NCI-H1092 treated with DMSO at 0.1 percent for 48 hours (cell line): ENCODE measurements at regions not wholly inside any gene's neighbourhood (a gene's known extent, or its start where the extent isn't known, plus 50 kb on each side); places are given as distances from the start of the nearest gene placed in this dataset.

Source experiments
- DNase-seq: peaks from one replicate; lab custom pipeline; 2025; lab: John Stamatoyannopoulos, UW

DNA sequence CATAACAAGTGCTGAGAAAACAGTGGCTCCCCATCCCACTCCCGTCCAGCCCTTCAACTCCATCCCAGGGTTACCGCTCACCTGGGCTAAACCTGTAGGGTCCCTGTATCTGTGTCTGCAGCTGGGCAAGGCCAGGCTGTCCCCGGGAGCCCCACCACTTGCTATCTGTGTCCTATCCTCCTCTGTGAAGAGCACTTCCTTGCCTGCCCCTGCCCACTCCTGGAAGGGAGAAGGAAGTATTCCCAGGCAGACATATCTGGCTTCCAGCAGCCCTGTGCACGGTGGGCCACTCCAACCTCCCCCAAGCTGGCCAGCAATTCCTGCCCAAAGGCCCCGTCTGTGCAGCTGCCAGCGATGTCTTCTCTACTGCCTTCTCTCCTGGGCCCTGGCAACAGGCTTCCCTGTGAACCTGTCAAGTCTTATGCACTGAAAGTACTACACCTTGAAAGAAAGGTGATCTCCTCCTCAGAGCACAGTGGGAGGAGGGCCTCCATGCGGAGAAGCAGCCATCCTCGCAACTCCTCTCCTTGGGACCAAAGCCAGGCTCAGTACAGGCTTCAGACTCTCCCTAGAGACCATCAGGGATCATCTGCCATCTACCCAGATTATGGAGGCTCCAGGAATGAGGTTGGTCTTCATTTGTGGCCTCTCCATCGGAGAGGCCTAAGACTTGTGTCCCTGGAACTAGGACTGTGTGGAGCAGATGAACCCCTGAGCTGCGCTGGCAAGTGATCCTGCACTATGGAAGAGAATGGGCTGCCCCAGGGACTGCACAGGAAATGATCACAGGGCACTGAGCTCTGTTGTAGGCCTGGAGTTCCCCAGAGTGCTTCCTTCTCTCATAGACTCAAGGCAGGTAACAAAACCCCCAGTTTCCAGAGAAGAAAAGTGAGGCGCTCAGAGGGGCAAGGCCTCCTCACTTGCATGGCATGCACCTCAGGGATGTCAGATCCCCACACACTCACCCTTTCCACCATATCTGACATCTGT, 663.6 kb downstream of the BCL11B start:
- DNase-seq, result no peak

DNA sequence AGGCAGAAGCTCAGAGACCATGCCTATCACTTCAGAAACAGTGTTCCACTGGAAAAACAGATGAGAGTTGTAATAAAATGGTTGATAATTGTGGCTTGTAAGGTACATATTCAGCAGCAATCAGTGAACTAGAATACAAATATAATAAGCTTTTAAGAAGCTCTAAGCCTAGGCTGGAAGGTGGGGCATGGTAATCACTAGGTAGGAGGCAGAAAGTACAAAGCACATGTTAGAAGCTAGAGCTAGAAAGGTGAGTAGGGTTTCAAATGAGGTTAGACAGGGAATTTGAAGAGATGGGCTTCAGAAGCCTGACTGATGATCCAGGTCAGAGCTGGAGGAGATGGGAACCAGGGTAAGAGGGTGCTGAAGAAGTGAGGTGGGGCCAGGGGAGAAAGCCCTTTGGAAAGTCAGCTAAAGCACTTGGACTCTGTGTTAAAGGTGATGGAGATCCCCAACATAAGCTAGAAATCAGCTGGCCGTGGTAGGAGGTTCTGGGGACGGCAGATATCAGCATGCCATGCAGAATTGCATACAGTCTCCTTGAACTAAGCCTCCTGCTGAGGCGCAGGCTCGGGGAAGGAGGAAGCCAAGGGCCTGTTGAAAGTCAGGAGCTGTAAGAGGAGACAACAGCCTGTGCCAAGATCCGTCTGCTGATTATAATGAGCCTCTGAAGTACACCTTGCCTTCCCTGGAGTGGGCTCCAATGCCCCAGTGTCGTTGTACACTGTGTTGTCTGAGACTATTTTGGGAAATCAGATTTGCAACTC, 659.4 kb downstream of the BCL11B start:
- no peak for DNase-seq

DNA sequence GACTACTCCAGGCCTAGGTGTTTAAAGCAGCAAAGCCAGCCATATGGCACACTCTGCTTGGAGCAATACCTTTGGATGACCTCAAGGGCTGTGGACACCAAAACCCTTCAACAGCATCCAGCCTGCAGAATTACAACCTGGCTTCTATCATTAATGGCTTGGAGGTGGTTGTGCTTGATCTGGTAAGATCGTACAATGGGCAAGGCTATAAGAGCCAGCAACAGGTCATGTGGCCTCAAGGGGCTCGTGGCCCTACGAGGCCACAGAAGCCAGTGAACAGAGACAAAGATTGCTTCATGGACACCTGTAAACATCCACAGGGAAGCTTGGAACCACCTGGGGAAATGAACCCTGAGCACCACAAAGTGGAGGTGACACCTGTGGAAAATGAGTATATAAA, 657.3 kb downstream of the BCL11B start:
- no peak for DNase-seq

DNA sequence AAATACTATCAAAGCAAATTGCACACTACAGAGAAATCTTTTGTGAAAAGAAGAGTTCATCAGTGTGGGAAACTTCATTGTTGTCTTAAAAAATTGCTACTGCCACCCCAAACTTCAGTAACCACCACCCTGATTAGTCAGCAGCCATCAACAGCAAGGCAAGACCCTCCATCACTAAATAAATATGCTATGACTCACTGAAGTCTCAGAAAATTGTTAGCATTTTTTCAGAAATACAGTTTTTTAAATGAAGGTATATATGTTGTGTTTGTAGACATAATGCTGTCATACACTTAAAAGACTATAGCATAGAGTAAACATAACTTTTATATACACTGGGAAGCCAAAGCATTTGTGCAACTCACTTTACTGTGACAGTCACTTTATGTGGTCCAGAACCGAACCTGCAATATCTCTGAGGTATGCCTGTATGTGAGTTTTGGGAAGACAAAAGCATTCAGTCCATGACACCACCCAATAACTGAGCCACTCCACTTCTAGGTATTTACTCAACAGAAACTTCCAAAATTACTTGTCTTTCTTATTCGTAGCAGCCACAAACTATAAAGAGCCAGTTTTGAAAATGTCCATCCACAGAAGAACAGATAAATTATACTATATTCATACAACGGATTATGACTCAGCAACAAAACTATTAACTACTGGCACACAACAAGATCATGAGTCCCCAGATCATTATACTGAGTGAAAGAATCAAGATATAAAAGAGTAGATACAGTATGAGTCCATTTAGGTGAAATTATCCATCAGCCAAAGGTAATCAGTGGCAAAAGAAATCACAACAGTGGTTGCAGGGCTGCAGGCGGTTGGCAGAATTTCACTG, 649.6 kb downstream of the BCL11B start:
- DNase-seq, result no peak

DNA sequence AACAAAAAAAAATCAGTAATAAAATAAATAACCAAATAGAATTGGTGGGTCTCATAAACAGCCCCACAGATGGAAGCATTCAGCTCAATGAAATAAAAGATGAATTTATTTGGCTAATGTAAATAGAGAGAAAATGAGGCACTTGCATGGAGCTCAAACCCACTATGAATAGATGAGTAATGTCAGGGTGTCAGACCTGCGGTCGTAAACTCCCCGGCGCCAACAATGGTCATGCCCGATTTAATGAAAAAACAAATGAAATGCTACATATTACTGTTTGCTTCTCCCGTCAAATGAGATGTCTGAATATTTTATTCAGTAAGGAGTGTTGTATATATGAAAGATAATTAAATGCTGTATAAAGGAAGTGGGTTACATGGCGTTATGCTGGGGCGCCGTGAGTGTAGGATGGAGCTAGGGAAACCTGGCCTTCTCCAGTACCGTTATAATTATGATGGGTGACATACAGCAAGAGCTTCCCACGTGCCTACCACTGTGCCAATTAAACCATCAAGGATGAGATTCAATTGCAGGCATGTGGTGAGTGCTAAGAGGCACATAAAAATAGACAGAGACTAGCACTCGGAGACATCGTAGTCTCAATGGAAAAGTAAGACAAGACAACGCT, 648.1 kb downstream of the BCL11B start:
- peak; percentile 79 for DNase-seq

DNA sequence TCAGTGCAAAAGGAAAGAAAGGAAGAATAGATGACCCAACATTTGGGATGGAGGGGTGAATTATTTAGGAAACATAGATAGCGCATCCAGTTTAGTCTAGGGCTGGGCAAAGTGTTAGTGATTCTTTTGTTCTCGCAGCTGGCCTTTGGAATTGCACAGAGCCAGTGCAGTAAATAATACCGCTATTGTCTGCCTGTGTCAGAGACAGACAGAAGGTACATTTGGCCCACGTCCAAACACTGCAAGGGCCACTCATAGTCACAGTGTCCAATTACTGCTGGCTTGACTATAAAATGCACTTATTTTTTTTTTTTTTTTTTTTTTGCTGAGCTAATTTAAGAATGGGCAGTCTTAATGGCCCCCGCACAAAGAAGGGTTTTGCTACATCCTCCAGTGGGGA, 638.6 kb downstream of the BCL11B start:
- DNase-seq, result peak; percentile 92

GRCh38 chr14:98634043-98634820, 637.8 kb downstream of the BCL11B start:
- DNase-seq, result peak; percentile 57

- DNase-seq, result no peak
These were observed 633.6 kb downstream of the BCL11B start for GRCh38 chr14:98638366-98638765.

GRCh38 chr14:98647754-98648153, 624.2 kb downstream of the BCL11B start:
- DNase-seq, result no peak

GRCh38 chr14:98651037-98651436, 621.0 kb downstream of the BCL11B start:
- DNase-seq, result no peak

- no peak for DNase-seq
These were observed 607.0 kb downstream of the BCL11B start for GRCh38 chr14:98665007-98665406.

DNA sequence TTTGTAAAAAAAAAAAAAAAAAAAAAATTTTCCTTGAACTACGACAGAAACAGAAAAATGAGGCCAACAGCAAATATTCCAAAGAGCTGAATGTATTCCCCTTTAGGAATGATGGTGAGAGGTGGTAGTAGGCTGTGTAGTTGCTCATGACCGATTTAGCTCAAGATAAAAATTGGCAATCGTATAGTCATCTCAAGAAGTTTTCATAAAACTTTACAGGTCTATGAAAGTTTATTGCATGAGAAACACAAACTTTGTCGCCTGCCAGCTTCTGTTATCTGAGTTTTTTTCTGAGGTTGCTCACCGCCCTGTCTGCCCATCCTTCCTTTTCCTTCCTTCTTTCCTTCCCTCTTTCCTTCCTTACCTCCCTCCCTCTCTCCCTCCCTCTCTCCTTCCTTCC, 605.5 kb downstream of the BCL11B start:
- DNase-seq, result no peak

- no peak for DNase-seq
These were observed 590.0 kb downstream of the BCL11B start for GRCh38 chr14:98682033-98682432.

DNA sequence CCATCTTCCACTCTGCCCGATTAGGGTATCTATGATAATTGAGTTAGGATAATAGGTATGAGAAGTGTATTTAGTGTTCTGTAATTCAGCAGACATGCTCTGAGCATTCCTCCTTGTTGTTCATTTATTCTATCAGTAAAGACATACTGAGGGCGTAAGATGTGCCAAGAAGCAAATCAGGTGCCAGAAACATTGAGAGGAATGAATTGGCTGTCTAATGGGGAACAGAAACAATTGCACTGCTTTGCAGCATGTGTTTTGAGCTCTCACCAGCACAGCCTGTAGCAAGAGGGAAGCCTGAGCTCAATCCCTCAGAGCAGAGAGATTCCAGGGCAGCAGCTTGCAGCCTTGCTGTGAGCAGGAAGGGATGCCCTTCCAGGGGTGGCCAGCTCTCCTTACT, 589.3 kb downstream of the BCL11B start:
- DNase-seq, result no peak

- DNase-seq, result no peak
These were observed 587.5 kb downstream of the BCL11B start for GRCh38 chr14:98684468-98684867.

GRCh38 chr14:98685725-98686124, 586.3 kb downstream of the BCL11B start:
- DNase-seq, result no peak

DNA sequence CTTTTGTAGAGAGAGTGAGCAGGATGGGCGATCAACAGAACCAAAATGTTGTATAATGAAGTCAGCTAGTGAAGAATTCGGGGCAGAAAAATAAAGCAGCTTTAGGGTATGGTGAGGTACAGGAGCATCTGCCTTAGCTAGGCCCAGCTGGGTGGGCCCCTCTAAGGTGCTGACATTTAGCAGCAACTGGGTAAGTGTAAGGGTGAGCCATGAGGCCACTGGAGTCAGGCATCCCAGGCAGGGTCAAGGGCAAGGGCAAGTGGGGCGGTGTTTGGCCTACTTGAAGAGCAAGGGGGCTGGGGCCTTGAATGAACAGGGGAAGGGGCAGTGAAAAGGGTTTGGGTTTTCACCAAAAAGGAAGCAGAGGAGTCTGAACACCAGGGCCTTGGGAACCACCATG, 583.6 kb downstream of the BCL11B start:
- DNase-seq, result no peak

DNA sequence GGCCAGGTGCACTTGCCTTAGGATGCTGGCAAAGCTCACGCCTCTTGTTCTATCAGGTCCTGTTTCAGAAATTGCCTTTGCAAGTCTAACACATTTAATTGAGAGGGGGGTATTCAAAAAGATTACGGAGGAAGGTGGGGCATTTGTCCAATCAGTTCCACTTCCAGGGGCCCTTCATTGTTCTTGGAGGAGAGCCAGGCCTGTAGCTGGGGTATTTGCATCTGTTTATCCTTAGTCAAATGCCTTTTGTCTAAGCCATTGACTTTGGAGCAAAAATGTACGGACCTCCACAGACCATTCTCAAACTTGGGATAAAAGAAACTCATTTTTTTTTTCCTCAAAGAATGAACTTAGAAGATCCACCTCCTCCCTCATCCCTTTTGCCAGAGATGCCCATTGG, 582.0 kb downstream of the BCL11B start:
- no peak for DNase-seq

DNA sequence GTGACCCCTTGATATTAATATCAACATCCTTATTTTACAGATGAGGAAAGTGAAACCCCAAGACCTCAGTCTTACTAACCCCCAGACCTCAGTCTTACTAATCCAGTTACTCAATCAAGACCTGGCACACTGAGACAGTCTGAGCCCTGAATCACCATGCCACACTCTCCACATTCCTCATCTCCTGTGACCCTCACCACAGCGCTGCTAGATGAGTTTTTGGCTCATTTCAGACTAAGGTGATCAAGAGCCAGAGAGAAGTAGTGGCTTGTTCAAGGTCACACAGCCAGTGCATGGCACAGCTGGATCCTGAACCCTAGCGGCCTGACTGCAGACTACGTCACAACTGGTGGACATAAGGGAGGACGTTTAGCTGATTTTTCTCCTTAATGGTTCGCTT, 579.2 kb downstream of the BCL11B start:
- no peak for DNase-seq

GRCh38 chr14:98694541-98694940, 577.5 kb downstream of the BCL11B start:
- DNase-seq, result no peak

DNA sequence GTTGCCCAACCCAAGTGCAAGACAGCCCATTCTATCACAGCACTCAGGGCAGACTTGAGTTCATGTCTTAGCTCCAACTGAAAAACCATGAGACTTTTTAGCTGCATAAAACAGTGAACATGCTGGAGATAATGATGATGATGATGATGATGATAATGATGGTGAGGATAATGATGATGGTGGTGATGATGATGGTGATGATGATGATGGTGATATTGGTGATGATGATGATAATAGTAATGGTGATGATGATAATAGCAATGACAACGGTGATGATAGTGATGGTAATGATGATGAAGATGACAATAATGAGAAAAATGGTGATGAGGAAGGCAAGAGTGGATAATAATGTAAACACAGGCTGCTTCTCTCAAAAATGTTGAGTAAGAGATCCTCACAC, 576.2 kb downstream of the BCL11B start:
- no peak for DNase-seq
